DMS53 (cell line): ENCODE measurements at regions not wholly inside any gene's neighbourhood (a gene's known extent, or its start where the extent isn't known, plus 50 kb on each side); places are given as distances from the start of the nearest gene placed in this dataset.
A peak's percentile ranks its signal among the peaks of the same experiment; 100 is the strongest.

Experiments
- DNase-seq: peaks from one replicate; lab custom pipeline; 2025; lab: John Stamatoyannopoulos, UW

- DNase-seq, result peak; percentile 14
Observed at GRCh38 chr2:31469648-31470047, 55.1 kb upstream of the XDH start.

GRCh38 chr2:31467426-31467825 is 52.9 kb upstream of the XDH start:
- peak; percentile 58 for DNase-seq
